ENCODE measurements at regions not wholly inside any gene's neighbourhood (a gene's known extent, or its start where the extent isn't known, plus 50 kb on each side); places are given as distances from the start of the nearest gene placed in this dataset.

DNA sequence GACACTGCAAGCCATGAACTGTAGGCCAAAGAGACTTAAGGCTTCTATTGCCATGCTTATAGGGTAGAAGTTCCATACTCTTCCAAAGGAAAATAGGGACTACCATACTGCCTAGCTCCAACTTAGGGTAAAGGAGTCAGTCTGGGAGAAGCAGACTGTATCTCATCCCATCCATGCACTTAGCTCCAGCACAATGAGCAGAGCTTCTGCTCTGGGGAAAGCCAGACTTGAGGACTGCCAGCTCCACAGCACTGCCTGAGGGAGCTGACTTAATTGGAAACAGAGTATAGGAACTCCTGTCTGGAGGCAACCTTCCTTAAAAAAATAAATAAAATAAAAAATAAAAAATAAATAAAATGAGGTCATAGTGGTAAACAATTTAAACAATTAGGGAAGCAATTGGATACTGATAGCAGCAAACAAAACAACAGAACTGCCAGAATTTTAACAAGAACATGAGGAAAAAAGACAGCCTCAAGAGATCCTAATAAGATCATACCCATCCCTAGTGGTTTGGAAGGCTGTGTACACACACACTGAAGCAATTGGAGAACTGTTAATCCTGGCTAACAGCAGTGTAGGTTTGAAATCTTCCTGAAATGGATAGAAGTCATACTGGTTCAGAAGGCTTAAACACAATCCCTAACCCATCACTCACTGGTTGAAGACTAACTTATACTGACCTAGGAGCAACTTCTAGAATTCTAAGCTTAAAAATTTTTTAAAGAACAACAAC, 550.1 kb downstream of the TBC1D4 start:
- POLR2A ChIA-PET: interaction anchor here (0.9 kb wide), 1 partner anchor 11 kb away, joined by 3 read pairs; no protein-coding TSS in a partner anchor

DNA sequence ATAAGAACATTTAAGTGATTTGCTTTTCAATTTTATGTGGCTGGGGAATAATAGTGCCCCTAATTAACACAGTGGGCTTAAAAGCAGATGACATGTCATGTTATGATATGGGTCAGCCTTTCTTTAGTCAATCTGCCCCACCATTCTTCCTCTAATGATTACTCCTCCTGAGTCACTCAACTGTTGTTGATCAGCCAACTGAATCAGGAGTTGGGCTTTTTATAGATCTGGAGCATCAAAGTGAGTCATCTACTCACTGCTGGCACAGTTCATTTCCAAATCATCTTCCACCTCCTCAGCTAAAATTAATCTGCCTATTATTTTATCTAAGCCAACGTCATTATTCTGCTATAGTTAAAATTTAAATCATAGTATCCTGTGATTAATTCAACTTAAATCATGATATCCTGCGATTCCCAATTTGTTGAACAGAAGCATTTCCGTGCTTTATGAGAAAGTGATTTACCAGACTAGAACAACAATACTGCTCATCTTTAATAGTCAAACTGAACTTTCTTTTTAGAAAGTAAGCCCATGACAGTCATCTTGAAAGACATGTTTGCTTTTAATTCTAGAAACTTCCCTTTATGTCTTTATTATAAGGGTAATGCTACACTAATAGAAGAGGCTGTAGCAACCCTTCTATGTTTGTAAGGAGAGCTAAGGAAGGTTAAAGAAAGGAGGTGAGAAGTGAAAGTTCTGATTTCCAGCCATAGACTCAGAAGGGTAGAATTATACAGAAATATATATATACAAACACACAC, 551.4 kb downstream of the TBC1D4 start:
- TF ChIP-seq, protein P1, sequence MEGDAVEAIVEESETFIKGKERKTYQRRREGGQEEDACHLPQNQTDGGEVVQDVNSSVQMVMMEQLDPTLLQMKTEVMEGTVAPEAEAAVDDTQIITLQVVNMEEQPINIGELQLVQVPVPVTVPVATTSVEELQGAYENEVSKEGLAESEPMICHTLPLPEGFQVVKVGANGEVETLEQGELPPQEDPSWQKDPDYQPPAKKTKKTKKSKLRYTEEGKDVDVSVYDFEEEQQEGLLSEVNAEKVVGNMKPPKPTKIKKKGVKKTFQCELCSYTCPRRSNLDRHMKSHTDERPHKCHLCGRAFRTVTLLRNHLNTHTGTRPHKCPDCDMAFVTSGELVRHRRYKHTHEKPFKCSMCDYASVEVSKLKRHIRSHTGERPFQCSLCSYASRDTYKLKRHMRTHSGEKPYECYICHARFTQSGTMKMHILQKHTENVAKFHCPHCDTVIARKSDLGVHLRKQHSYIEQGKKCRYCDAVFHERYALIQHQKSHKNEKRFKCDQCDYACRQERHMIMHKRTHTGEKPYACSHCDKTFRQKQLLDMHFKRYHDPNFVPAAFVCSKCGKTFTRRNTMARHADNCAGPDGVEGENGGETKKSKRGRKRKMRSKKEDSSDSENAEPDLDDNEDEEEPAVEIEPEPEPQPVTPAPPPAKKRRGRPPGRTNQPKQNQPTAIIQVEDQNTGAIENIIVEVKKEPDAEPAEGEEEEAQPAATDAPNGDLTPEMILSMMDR (IDR thresholded peaks at IDR 0.05): no peak
- no peaks in the 10 kb centered on the region for H3K36me3 ChIP-seq (ENCODE audit: insufficient read depth, low read length)
- no peaks in the 10 kb centered on the region for H3K4me1 ChIP-seq (ENCODE audit: insufficient read depth, low read length)
- CTCF ChIA-PET: no interaction called here
- no peak overlapping the region for H3K27ac ChIP-seq (ENCODE audit: low read depth in 1 of 2, low read length in 2 of 2)
- no peaks in the 10 kb centered on the region for H3K36me3 Mint-ChIP-seq (ENCODE audit: low read depth)
- H3K9me3 ChIP-seq (ENCODE audit: control insufficient read depth in 1 of 2, insufficient read depth in 1 of 2, low read length in 2 of 2): no peaks in the 10 kb centered on the region
- H3K4me1 Mint-ChIP-seq (ENCODE audit: low read depth): no peaks in the 10 kb centered on the region
- POLR2A ChIA-PET: interaction anchor here (0.9 kb wide), 1 partner anchor 12 kb away, joined by 3 read pairs; no protein-coding TSS in a partner anchor
- no peak for DNase-seq
- no peak for ATAC-seq (ENCODE audit: poor library complexity)
- peaks cover 9% of the 10 kb centered on the region for H3K27me3 Mint-ChIP-seq
- H3K27ac Mint-ChIP-seq: no peak overlapping the region
- H3K27me3 ChIP-seq (ENCODE audit: control insufficient read depth in 1 of 2, insufficient read depth in 2 of 2, low read length in 2 of 2): peaks cover 0 to 10% of the 10 kb centered on the region in 2 experiments
- H3K4me3 Mint-ChIP-seq: no peak overlapping the region
- H3K4me3 ChIP-seq (ENCODE audit: low read length): no peak overlapping the region
- intact Hi-C loops (cut with DNase I, micrococcal nuclease): no loop called here
- H3K9me3 Mint-ChIP-seq: peaks cover 6% of the 10 kb centered on the region

More for the DNA sequence above, 550.1 kb downstream of the TBC1D4 start:
- H3K9me3 Mint-ChIP-seq: peaks cover 4% of the 10 kb centered on the region
- no peaks in the 10 kb centered on the region for H3K9me3 ChIP-seq (ENCODE audit: control insufficient read depth in 1 of 2, insufficient read depth in 1 of 2, low read length in 2 of 2)
- no peak overlapping the region for H3K27ac Mint-ChIP-seq
- H3K27ac ChIP-seq (ENCODE audit: low read depth in 1 of 2, low read length in 2 of 2): no peak overlapping the region
- no peaks in the 10 kb centered on the region for H3K4me1 Mint-ChIP-seq (ENCODE audit: low read depth)
- H3K4me3 Mint-ChIP-seq: no peak overlapping the region
- no peak overlapping the region for H3K4me3 ChIP-seq (ENCODE audit: low read length)
- TF ChIP-seq, protein P1 (IDR thresholded peaks at IDR 0.05): no peak
- H3K27me3 ChIP-seq (ENCODE audit: control insufficient read depth in 1 of 2, insufficient read depth in 2 of 2, low read length in 2 of 2): peaks cover 0 to 10% of the 10 kb centered on the region in 2 experiments
- peaks cover 9% of the 10 kb centered on the region for H3K27me3 Mint-ChIP-seq
- intact Hi-C loops (cut with DNase I, micrococcal nuclease): no loop called here
- no peaks in the 10 kb centered on the region for H3K36me3 Mint-ChIP-seq (ENCODE audit: low read depth)
- no peaks in the 10 kb centered on the region for H3K4me1 ChIP-seq (ENCODE audit: insufficient read depth, low read length)
- CTCF ChIA-PET: interaction anchor here (0.7 kb wide), 1 partner anchor 11 kb away, joined by 3 read pairs; no protein-coding TSS in a partner anchor
- no peaks in the 10 kb centered on the region for H3K36me3 ChIP-seq (ENCODE audit: insufficient read depth, low read length)
- ATAC-seq (ENCODE audit: poor library complexity): no peak
- DNase-seq: no peak

DNA sequence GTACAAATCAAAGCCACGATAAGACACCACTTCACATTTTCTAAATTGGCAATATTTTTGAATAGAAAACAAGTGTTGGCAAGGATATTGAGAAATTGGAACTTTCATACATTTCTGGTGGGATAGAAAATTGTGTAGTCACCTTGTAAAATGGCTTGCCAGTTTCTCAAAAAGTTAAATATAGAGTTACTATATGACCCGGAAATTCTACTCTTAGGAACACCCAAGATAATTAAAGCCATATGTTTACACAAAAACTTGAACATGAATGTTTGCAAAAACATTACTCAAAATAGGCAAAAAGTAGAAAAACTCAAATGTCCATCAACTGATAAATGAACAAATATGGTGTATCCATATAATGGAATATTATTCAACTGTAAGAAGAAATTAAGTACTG, 552.5 kb downstream of the TBC1D4 start:
- Histone ChIP-seq H3K27ac (ENCODE audit: low read depth in 1 of 2, low read length in 2 of 2) (no peak overlapping the region), H3K36me3 (ENCODE audit: insufficient read depth, low read length) (no peaks in the 10 kb centered on the region), H3K27me3 (ENCODE audit: control insufficient read depth in 1 of 2, insufficient read depth in 2 of 2, low read length in 2 of 2) (peaks cover 0 to 10% of the 10 kb centered on the region in 2 experiments), H3K4me3 (ENCODE audit: low read length) (no peak overlapping the region), H3K4me1 (ENCODE audit: insufficient read depth, low read length) (no peaks in the 10 kb centered on the region), H3K9me3 (ENCODE audit: control insufficient read depth in 1 of 2, insufficient read depth in 1 of 2, low read length in 2 of 2) (no peaks in the 10 kb centered on the region)
- no peak for ATAC-seq (ENCODE audit: poor library complexity)
- Mint-ChIP-seq H3K27ac (no peak overlapping the region), H3K36me3 (ENCODE audit: low read depth) (no peaks in the 10 kb centered on the region), H3K4me1 (ENCODE audit: low read depth) (no peaks in the 10 kb centered on the region), H3K9me3 (peaks cover 8% of the 10 kb centered on the region), H3K27me3 (peaks cover 9% of the 10 kb centered on the region), H3K4me3 (no peak overlapping the region)
- intact Hi-C loops (cut with DNase I, micrococcal nuclease): no loop called here
- TF ChIP-seq, protein P1 (IDR thresholded peaks at IDR 0.05): no peak
- DNase-seq: no peak
- ChIA-PET POLR2A (no interaction called here), CTCF (no interaction called here)
